PC-9 (cell line): ENCODE measurements at regions not wholly inside any gene's neighbourhood (a gene's known extent, or its start where the extent isn't known, plus 50 kb on each side); places are given as distances from the start of the nearest gene placed in this dataset.

ENCODE experiments used
- BruUV-seq: library from RNA; stranded (reverse); fragments of 400-500 nt; replicated peaks from 2 replicates; lab custom pipeline; 2021; lab: Mats Ljungman, UMichigan
- CTCF ChIA-PET: fragments of 300-600 bp; sonication (Branson Sonifier 250); formaldehyde crosslinking; loops from one replicate; lab custom pipeline; 2022; ENCODE audit warnings: antibody characterized with exemption; lab: Charles Lee
- POLR2A ChIA-PET: fragments of 300-600 bp; sonication (Branson Sonifier 250); formaldehyde crosslinking; loops from one replicate; lab custom pipeline; 2022; ENCODE audit warnings: antibody characterized with exemption; ENCODE audit not compliant: unreplicated experiment; lab: Charles Lee
- DNase-seq, 2 experiments: peaks; one replicate each; pipeline versions ENCODE4 v3.0.0 to v3.0.0-alpha.2; 2015 to 2022; ENCODE audit warnings: mixed read lengths in 1 of 2
- H2AFZ ChIP-seq: fragments of 200-600 bp; sonication (generic); 2 replicates; pipeline ENCODE4 v1.8.1; 2017; ENCODE audit warnings: antibody characterized with exemption
- H3F3A ChIP-seq: fragments of 200-600 bp; sonication (generic); 2 replicates; pipeline ENCODE4 v1.8.1; 2017; ENCODE audit warnings: antibody characterized with exemption, mild to moderate bottlenecking, low read depth; ENCODE audit not compliant: insufficient read depth
- H3K27ac ChIP-seq: fragments of 200-600 bp; sonication (generic); 2 replicates; pipeline ENCODE4 v1.6.1; 2016; ENCODE audit warnings: mixed run types
- H3K27me3 ChIP-seq: fragments of 200-600 bp; sonication (generic); 2 replicates; pipeline ENCODE4 v1.6.1; 2016; ENCODE audit warnings: low read depth, mixed run types; ENCODE audit not compliant: insufficient read depth
- H3K36me3 ChIP-seq: fragments of 200-600 bp; sonication (generic); 2 replicates; pipeline ENCODE4 v1.6.1; 2016; ENCODE audit warnings: low read depth, mixed run types
- H3K4me1 ChIP-seq: fragments of 200-600 bp; sonication (generic); replicated peaks from 2 replicates; pipeline ENCODE4 v1.6.1; 2016; ENCODE audit warnings: mixed run types; ENCODE audit not compliant: insufficient read depth
- H3K4me2 ChIP-seq: fragments of 200-600 bp; sonication (generic); 2 replicates; pipeline ENCODE4 v1.6.1; 2017; ENCODE audit warnings: mixed run types
- H3K4me3 ChIP-seq: fragments of 200-600 bp; sonication (generic); 2 replicates; pipeline ENCODE4 v1.6.1; 2016; ENCODE audit warnings: mixed run types
- H3K79me2 ChIP-seq: fragments of 200-600 bp; sonication (generic); 2 replicates; pipeline ENCODE4 v1.6.1; 2017; ENCODE audit warnings: low read depth, mixed run types
- H3K9me2 ChIP-seq: fragments of 200-600 bp; sonication (generic); 2 replicates; pipeline ENCODE4 v1.8.1; 2017; ENCODE audit warnings: mild to moderate bottlenecking; ENCODE audit not compliant: insufficient read depth
- H3K9me3 ChIP-seq: fragments of 200-600 bp; sonication (generic); 2 replicates; pipeline ENCODE4 v1.8.1; 2016; ENCODE audit warnings: low read depth; ENCODE audit not compliant: insufficient read depth
- H4K20me1 ChIP-seq: fragments of 200-600 bp; sonication (generic); 2 replicates; pipeline ENCODE4 v1.8.1; 2017; ENCODE audit not compliant: insufficient read depth
- EZH2 ChIP-seq: fragments of 200-600 bp; sonication (generic); IDR thresholded peaks from 2 replicates; pipeline ENCODE4 v1.8.0; 2017; ENCODE audit warnings: antibody characterized with exemption, low read depth
- intact Hi-C: fragments of 100-400 bp; cut with micrococcal nuclease; formaldehyde crosslinking; loops from one replicate; pipeline ENCODE4 v1.10.0; 2022; ENCODE audit not compliant: unreplicated experiment
- TF ChIP-seq, protein P1 (sequence below): fragments of 200-600 bp; sonication (generic); conservative IDR thresholded peaks from 2 replicates; pipeline ENCODE4 v1.6.1; 2017; ENCODE audit warnings: mixed run types, antibody characterized with exemption, mild to moderate bottlenecking, moderate library complexity

DNA sequence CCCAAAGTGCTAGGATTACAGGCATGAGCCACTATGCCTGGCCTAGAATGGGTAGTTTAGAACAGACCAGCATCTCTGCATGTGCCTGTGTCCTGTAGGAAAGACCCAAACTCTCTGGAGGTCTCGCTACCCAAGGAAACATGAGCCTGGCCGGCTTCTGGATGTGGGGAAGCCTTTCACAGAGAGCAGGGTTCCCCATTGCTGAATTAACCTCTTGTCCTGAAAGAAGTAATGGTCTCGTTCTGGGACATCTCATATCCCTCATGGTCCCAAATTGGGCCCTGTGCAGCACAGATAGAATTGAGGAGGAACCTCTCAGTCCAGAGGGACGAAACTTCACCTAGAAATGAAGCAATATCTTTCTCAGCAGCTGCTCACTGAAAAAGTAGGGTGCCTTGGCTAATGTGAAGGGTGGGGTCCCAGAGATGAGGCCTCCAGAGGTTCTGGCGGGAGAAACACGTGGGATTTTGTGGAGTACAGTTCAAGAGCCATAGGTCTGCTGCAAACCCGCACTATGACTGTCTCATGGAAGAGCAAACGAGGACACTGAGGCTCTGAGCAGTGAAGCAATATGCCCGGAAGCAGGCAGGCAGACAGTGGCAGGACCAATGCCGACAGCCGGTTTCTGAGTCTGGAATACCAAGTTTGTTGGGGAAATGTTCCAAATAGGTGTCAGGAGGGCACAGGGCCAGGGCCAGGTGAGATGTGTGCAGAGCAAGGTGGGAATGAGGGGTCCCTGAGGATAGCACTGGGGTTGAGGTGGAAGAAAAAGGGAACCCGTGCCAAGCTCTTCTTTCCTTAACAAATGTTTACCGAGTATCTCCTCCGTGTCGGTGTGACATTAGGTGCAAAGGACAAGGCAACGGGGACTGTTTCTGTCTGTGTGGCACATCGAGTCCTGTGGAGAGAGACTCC, 121.0 kb upstream of the TWIST2 start:
- ChIA-PET CTCF (no interaction called here), POLR2A (no interaction called here)

DNA sequence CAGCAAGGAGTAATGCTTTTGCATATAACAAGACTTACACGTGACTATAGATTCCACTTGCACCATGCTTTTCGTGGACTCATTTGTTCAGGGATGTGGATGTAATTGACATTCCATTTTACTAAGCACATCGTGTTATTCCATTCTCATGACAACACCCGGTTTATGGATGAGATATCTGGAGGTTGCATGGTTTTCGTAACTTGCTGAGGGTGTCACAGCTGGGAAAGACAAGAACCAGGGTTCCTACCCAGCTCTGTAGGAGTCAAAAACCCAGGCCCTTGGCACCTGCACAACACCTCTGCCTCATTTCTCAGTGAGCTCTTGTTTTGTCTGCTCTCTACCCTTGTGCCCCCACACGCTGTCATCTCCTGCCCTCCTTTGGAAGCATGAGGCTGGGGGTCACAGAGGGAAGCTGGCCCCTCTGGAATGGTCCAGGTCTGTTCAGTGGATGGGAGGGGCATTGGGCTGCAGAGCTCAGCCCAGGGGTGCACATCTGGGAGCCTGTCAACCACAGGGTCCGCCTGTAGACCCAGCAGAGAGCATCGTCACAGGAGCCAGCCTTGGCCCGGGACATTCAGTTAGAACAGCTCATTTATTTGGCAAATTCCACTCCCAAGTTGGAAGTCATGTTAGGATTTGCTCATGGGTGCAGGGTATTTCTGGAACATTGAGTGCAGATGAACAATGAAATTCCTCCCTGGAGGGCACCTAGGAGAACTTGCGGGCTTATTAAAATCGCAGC, 120.1 kb upstream of the TWIST2 start:
- ChIA-PET POLR2A (interaction anchor here (0.6 kb wide), 1 partner anchor 115 kb away, joined by 9 read pairs; no protein-coding TSS in a partner anchor), CTCF (no interaction called here)
- BruUV-seq = no TSS peak
- Histone ChIP-seq H3K4me3 (no peak overlapping the region), H3K9me3 (no peaks in the 10 kb centered on the region), H3K27me3 (peaks cover 81% of the 10 kb centered on the region), H3K4me2 (no peak overlapping the region), H2AFZ (no peak overlapping the region), H4K20me1 (no peaks in the 10 kb centered on the region), H3F3A (no peaks in the 10 kb centered on the region), H3K9me2 (no peaks in the 10 kb centered on the region), H3K27ac (no peak overlapping the region), H3K79me2 (no peaks in the 10 kb centered on the region), H3K4me1 (no peaks in the 10 kb centered on the region), H3K36me3 (no peaks in the 10 kb centered on the region)
- TF ChIP-seq, protein P1, sequence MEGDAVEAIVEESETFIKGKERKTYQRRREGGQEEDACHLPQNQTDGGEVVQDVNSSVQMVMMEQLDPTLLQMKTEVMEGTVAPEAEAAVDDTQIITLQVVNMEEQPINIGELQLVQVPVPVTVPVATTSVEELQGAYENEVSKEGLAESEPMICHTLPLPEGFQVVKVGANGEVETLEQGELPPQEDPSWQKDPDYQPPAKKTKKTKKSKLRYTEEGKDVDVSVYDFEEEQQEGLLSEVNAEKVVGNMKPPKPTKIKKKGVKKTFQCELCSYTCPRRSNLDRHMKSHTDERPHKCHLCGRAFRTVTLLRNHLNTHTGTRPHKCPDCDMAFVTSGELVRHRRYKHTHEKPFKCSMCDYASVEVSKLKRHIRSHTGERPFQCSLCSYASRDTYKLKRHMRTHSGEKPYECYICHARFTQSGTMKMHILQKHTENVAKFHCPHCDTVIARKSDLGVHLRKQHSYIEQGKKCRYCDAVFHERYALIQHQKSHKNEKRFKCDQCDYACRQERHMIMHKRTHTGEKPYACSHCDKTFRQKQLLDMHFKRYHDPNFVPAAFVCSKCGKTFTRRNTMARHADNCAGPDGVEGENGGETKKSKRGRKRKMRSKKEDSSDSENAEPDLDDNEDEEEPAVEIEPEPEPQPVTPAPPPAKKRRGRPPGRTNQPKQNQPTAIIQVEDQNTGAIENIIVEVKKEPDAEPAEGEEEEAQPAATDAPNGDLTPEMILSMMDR = no peak
- TF ChIP-seq EZH2 = no peak
- intact Hi-C loops = no loop called here
- no peak for DNase-seq

More for the DNA sequence above, 121.0 kb upstream of the TWIST2 start:
- Histone ChIP-seq H2AFZ (no peak overlapping the region), H3K4me3 (no peak overlapping the region), H3K27ac (no peak overlapping the region), H3K27me3 (peaks cover 85% of the 10 kb centered on the region), H3K79me2 (no peaks in the 10 kb centered on the region), H3K36me3 (no peaks in the 10 kb centered on the region), H3K9me3 (no peaks in the 10 kb centered on the region), H3K4me1 (no peaks in the 10 kb centered on the region), H3K4me2 (no peak overlapping the region), H4K20me1 (no peaks in the 10 kb centered on the region), H3F3A (no peaks in the 10 kb centered on the region), H3K9me2 (no peaks in the 10 kb centered on the region)
- TF ChIP-seq EZH2 = no peak
- TF ChIP-seq, protein P1 = no peak
- intact Hi-C loops = no loop called here
- no TSS peak for BruUV-seq
- DNase-seq = no peak

DNA sequence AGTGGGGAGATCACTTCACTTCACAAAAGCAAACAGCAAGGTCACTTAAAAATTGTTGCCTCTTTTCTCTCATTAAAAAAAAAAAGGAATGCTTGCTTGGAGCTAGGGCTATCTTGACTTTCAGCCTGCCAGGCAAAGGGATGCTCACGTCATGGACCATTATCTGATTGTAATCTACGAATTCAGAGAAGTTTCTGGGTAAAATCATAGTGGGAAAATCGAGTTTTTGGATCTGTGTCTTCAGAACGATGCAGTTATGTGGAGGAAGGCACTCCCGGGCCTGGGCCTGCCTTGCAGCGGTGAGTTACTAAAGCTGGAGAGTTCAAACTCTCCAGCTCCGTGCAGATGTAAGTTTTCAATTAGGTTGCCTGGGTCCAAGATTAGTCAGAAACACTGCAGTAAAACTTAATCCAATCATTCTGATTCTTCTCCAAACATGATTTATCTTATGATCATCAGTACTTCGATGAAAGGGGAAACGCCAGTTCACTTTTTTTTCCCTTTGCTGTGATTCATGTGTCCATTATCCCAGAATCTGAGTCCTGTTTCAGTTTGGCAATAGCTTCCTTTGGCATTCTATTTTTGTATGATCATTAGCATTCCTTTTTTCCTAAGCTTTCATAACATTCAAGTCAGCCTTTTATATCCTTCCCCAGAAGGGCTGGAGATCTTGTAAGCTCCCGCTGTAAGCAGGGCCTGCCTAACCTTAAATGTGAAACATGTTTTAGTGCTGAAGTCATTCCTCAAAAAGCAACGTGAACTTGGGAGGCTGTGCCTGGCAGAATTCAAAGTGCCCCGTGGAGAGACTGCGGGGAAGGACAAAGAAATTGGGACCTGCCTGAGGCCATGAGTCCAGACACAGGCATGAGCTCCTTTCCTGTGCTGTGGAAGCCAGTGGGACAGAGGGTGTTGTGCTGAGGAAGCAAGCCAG, 119.3 kb upstream of the TWIST2 start:
- no TSS peak for BruUV-seq

More for the DNA sequence above, 119.3 kb upstream of the TWIST2 start:
- Histone ChIP-seq H3K36me3 (no peaks in the 10 kb centered on the region), H3K9me3 (no peaks in the 10 kb centered on the region), H2AFZ (no peak overlapping the region; the same call in 1 of the 2 replicates), H4K20me1 (no peaks in the 10 kb centered on the region), H3K79me2 (no peaks in the 10 kb centered on the region), H3K27me3 (peaks cover 80% of the 10 kb centered on the region), H3K9me2 (no peaks in the 10 kb centered on the region), H3F3A (no peaks in the 10 kb centered on the region), H3K4me1 (no peaks in the 10 kb centered on the region), H3K27ac (no peak overlapping the region), H3K4me2 (no peak overlapping the region), H3K4me3 (no peak overlapping the region)
- intact Hi-C loops = no loop called here
- POLR2A ChIA-PET = interaction anchor here (0.6 kb wide), 1 partner anchor 114 kb away, joined by 9 read pairs; no protein-coding TSS in a partner anchor
- no peak for DNase-seq
- CTCF ChIA-PET = no interaction called here
- TF ChIP-seq, protein P1 = no peak
- no peak for TF ChIP-seq EZH2
